Breast epithelium (tissue), 3 donors: ENCODE measurements at regions not wholly inside any gene's neighbourhood (a gene's known extent, or its start where the extent isn't known, plus 50 kb on each side); places are given as distances from the start of the nearest gene placed in this dataset.

ENCODE experiments used
- POLR2A ChIP-seq: fragments of 450-650 bp; IDR thresholded peaks from one replicate; pipeline ENCODE4 v1.6.1; 2016; ENCODE audit warnings: antibody characterized with exemption, mild to moderate bottlenecking, moderate library complexity
- POLR2AphosphoS5 ChIP-seq, 3 donors: sonication (generic); formaldehyde crosslinking; IDR thresholded peaks; one replicate each; pipeline ENCODE4 v1.6.1; 2017; ENCODE audit warnings: antibody characterized with exemption in 3 of 3
- TF ChIP-seq, protein P1 (sequence below), 3 donors: fragments of 450-650 bp; IDR thresholded peaks; one replicate each; pipeline ENCODE4 v1.5.1; 2016 to 2017; ENCODE audit warnings: antibody characterized with exemption in 3 of 3, mild to moderate bottlenecking in 3 of 3, moderate library complexity in 3 of 3

DNA sequence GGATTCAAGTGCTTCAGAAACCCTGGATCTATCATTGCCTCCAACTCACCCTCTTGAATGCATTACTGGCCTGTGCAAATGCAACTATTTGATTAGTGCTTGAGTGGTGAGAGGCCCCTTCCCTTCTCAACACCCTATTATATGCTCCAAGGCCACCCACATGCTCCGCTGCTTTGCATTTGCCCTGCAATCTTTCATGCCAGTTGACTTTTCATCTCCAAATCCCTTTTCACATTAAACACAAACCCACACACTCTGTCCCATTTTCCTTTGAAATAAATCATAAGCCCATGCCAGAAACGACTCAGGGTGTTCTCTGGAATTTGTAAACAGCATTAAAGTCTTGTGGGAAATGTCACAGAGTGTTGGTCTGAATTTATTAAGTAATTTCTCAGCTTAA lies 78.9 kb upstream of the CTTNBP2NL start:
- TF ChIP-seq, protein P1, sequence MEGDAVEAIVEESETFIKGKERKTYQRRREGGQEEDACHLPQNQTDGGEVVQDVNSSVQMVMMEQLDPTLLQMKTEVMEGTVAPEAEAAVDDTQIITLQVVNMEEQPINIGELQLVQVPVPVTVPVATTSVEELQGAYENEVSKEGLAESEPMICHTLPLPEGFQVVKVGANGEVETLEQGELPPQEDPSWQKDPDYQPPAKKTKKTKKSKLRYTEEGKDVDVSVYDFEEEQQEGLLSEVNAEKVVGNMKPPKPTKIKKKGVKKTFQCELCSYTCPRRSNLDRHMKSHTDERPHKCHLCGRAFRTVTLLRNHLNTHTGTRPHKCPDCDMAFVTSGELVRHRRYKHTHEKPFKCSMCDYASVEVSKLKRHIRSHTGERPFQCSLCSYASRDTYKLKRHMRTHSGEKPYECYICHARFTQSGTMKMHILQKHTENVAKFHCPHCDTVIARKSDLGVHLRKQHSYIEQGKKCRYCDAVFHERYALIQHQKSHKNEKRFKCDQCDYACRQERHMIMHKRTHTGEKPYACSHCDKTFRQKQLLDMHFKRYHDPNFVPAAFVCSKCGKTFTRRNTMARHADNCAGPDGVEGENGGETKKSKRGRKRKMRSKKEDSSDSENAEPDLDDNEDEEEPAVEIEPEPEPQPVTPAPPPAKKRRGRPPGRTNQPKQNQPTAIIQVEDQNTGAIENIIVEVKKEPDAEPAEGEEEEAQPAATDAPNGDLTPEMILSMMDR (IDR thresholded peaks at IDR 0.05), result no peak
- TF ChIP-seq POLR2A (no peak), POLR2AphosphoS5 (IDR thresholded peaks at IDR 0.05) (no peak)
